Lung (tissue), 11 donors: ENCODE measurements at regions not wholly inside any gene's neighbourhood (a gene's known extent, or its start where the extent isn't known, plus 50 kb on each side); places are given as distances from the start of the nearest gene placed in this dataset.

Source experiments
- ATAC-seq: fragments of 200-7000 bp; cut with Tn5 transposase; one replicate; pipeline ENCODE4 v1.9.1; 2020; ENCODE audit warnings: moderate number of reproducible peaks; ENCODE audit not compliant: insufficient read depth, low FRiP score
- DNase-seq, 3 donors: peaks; one replicate each; pipeline ENCODE4 v3.0.0-alpha.2; 2013 to 2017
- H3K27ac ChIP-seq, 2 donors: one replicate each; pipeline ENCODE4 v1.5.1; 2013; ENCODE audit warnings: mild to moderate bottlenecking in 2 of 2, moderate library complexity in 2 of 2, control low read depth in 1 of 2, inconsistent platforms in 1 of 2, low read depth in 1 of 2, low read length in 1 of 2
- H3K27me3 ChIP-seq, 3 donors: one replicate each; pipeline ENCODE4 v1.5.1; 2013; ENCODE audit warnings: low read length in 2 of 3; ENCODE audit not compliant: control insufficient read depth in 3 of 3, insufficient read depth in 3 of 3
- H3K36me3 ChIP-seq, 4 donors: one replicate each; pipeline ENCODE4 v1.5.1; 2013; ENCODE audit warnings: low read length in 4 of 4, mild to moderate bottlenecking in 1 of 4, moderate library complexity in 1 of 4; ENCODE audit not compliant: control insufficient read depth in 4 of 4, insufficient read depth in 4 of 4
- H3K4me1 ChIP-seq, 5 donors: one replicate each; pipeline ENCODE4 v1.5.1; 2013; ENCODE audit warnings: low read length in 5 of 5, mild to moderate bottlenecking in 2 of 5, moderate library complexity in 1 of 5; ENCODE audit not compliant: control insufficient read depth in 5 of 5, insufficient read depth in 5 of 5
- H3K4me3 ChIP-seq: one replicate; pipeline ENCODE4 v1.5.1; 2013; ENCODE audit warnings: mild to moderate bottlenecking, control low read depth, moderate library complexity
- H3K9ac ChIP-seq, 2 donors: one replicate each; pipeline ENCODE4 v1.5.1; 2013; ENCODE audit warnings: low read length in 2 of 2, control low read depth in 1 of 2; ENCODE audit not compliant: insufficient read depth in 1 of 2
- H3K9me3 ChIP-seq, 4 donors: one replicate each; pipeline ENCODE4 v1.5.1; 2013; ENCODE audit warnings: low read length in 3 of 4, mild to moderate bottlenecking in 1 of 4, moderate library complexity in 1 of 4; ENCODE audit not compliant: control insufficient read depth in 4 of 4, insufficient read depth in 3 of 4
- WGBS, 2 donors: extraction: QIAGEN DNeasy Blood & Tissue Kit; methylation state at CpG; one replicate each; pipeline ENCODE4 v1.1.7; 2013; 5-methylcytosine and 5-hydroxymethylcytosine counted together
- TF ChIP-seq, protein P1 (sequence below): IDR thresholded peaks from 2 replicates; pipeline ENCODE4 v1.5.1; 2012; ENCODE audit warnings: mild to moderate bottlenecking; ENCODE audit errors: control extremely low read depth, extremely low read depth
- donor health status: control.
- donor health status: control.
- donor health status: Bipolar disorder and iron deficiency.
- donor health status: healthy.
- donor health status: DM: yes; HTN: yes; CAD: no.

DNA sequence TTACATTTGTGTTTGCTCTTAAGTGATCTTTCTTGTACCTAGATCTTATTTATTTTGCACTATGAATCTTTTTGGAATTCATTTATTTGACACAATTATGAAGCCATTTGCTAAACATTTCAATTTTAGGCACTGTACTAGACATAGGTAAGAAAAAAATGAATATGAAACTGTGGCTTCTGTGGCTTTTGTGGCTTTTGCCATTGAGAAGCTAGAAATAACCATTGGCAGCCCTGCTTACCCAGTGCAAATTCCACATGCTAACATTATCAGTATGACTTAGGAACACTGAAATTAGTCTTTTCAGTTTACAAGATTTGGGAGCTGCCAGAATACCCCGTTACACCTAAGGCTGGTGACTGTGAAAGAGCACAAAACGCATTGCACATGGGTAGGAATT, 60.1 kb downstream of the FSCB start:
- H3K27ac ChIP-seq: no peak overlapping the region
- H3K36me3 ChIP-seq: no peaks in the 10 kb centered on the region
- TF ChIP-seq, protein P1, sequence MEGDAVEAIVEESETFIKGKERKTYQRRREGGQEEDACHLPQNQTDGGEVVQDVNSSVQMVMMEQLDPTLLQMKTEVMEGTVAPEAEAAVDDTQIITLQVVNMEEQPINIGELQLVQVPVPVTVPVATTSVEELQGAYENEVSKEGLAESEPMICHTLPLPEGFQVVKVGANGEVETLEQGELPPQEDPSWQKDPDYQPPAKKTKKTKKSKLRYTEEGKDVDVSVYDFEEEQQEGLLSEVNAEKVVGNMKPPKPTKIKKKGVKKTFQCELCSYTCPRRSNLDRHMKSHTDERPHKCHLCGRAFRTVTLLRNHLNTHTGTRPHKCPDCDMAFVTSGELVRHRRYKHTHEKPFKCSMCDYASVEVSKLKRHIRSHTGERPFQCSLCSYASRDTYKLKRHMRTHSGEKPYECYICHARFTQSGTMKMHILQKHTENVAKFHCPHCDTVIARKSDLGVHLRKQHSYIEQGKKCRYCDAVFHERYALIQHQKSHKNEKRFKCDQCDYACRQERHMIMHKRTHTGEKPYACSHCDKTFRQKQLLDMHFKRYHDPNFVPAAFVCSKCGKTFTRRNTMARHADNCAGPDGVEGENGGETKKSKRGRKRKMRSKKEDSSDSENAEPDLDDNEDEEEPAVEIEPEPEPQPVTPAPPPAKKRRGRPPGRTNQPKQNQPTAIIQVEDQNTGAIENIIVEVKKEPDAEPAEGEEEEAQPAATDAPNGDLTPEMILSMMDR: no peak
- no peak for DNase-seq
- WGBS, 2 donors: 39 to 75% methylated on average over 2 of the region's 2 CpGs
- no peak overlapping the region for H3K9ac ChIP-seq
- no peaks in the 10 kb centered on the region for H3K27me3 ChIP-seq
- no peaks in the 10 kb centered on the region for H3K4me1 ChIP-seq
- ATAC-seq: no peak
- peaks cover 0 to 2% (median 0%) of the 10 kb centered on the region in 4 donors for H3K9me3 ChIP-seq
- H3K4me3 ChIP-seq: no peak overlapping the region

DNA sequence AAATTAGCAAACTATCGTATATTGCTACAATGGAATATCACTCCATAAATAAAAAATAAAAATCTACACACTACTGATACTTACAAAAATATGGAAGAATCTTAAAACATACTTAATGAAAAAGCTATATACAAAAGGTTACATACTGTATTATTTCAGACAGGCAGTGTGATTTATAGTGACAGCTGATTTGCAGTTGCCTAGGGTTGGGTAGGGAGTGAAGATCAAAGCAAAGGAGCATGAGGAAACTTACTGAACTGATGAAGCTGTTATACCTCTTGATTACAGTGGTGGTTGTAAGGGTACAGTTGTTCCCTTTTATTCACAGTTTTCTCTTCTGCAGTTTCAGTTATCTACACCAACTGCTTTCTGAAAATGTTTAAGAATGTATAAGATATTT, 62.6 kb downstream of the FSCB start:
- H3K36me3 ChIP-seq: no peaks in the 10 kb centered on the region
- H3K9me3 ChIP-seq: no peaks in the 10 kb centered on the region
- no peaks in the 10 kb centered on the region for H3K27me3 ChIP-seq
- no peak overlapping the region for H3K4me3 ChIP-seq
- TF ChIP-seq, protein P1: no peak
- no peak for DNase-seq
- no peak overlapping the region for H3K9ac ChIP-seq
- WGBS, 2 donors: 92 to 97% methylated on average over 1 of the region's 1 CpG
- no peak for ATAC-seq
- no peak overlapping the region for H3K27ac ChIP-seq
- no peaks in the 10 kb centered on the region for H3K4me1 ChIP-seq

DNA sequence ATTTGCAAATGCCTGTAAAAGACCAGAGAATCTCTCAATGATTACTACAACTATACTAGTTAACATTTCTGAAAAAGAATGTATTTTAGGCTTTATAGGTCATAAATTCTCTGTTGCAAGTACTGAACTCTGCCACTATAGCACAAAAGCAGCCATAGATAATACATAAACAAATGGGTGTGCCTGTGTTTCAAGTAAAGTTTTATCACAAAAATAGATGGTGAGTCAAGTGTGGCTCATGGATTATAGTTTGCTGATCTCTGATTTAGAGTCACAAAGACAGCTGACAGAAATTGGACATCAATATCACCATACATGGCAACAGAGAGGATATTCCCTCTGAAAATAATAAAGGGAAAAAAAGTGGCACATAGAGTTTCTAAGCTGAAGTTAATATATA, 68.1 kb downstream of the FSCB start:
- H3K4me1 ChIP-seq: no peaks in the 10 kb centered on the region
- H3K27ac ChIP-seq: no peak overlapping the region
- no peak overlapping the region for H3K4me3 ChIP-seq
- H3K9ac ChIP-seq: no peak overlapping the region
- DNase-seq (no peak), ATAC-seq (no peak)
- no peaks in the 10 kb centered on the region for H3K9me3 ChIP-seq
- TF ChIP-seq, protein P1: no peak
- no peaks in the 10 kb centered on the region for H3K27me3 ChIP-seq
- no peaks in the 10 kb centered on the region for H3K36me3 ChIP-seq

DNA sequence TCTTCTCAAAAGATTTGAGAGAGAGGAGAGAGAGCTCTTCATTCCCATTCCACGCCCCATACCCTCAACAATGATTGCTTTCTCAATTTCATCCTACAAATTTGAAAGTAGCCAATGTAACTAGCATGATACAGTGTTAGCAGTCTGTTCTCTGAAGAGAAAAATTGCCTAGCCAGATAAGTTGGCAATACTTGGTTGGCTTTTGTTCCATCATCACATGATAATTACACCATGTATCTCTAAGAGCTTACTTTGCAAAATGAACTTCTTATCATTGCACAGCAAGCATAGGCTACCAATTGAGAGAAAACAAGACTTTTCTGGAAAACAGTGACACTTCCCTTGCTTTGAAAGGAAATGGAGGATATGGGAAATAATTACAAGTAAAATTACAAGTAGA, 68.9 kb downstream of the FSCB start:
- Histone ChIP-seq H3K9ac (no peak overlapping the region), H3K36me3 (no peaks in the 10 kb centered on the region), H3K9me3 (no peaks in the 10 kb centered on the region), H3K4me1 (no peaks in the 10 kb centered on the region), H3K27ac (no peak overlapping the region), H3K27me3 (no peaks in the 10 kb centered on the region), H3K4me3 (no peak overlapping the region)
- 64% methylated on average over 1 of the region's 1 CpG for WGBS, 2 donors
- TF ChIP-seq, protein P1: no peak
- no peak for DNase-seq
- ATAC-seq: no peak
